Left hindlimb (tissue), 1 donor: ENCODE measurements at regions not wholly inside any gene's neighbourhood (a gene's known extent, or its start where the extent isn't known, plus 50 kb on each side); places are given as distances from the start of the nearest gene placed in this dataset.

ENCODE experiments used
- DNase-seq: peaks from one replicate; pipeline ENCODE4 v3.0.0-alpha.2; 2018

DNA sequence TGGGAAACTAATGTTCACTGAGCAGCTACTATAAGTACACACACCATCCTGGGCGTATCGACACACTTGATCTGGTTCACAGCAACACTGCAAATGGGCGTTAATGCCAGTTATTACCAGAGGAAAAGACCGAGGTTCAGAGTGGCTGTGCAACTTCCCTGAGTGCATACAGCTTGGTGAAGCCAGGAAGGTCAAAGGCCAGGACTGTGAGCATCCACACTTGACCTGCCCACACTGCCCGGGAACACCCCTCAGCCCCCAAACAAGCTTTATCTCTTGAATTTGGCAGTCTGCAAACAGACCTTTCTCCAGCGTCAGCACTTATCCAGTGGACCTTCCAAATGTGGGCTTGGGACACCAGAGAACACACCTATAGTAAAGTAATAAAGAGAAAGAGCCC lies 312.6 kb downstream of the BCL11B start:
- no peak for DNase-seq

DNA sequence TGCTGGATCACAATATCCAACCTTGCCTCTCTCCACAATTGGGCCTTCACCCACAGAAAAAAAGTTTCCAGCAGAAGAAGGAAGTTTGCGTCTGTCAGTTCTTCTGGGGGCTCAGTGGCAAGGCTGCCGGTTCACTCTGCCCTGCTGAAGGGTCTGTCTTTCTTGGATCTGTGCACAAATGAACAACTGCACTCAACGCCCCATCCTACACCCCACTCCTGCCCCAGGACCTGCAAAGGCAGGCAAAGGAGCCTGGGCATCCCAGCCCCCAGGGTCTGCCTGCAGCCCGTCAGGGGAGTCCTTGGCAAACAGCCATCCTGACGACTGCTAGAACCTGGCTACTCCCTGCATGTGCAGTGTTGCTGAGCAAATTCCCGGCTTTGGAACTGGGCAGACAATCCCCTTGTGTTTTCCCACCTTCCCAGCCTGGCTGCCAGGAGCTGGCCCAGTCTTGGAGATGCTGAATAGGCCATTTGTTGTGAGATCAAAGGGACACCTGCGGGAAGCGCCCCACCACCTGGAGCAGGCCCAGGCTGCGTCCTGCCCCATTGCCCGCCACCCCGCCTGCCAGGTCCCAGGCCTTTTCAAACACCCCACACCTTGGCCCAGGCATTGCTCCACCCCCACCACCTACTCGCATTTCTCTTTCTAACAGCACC lies 311.9 kb downstream of the BCL11B start:
- no peak for DNase-seq

DNA sequence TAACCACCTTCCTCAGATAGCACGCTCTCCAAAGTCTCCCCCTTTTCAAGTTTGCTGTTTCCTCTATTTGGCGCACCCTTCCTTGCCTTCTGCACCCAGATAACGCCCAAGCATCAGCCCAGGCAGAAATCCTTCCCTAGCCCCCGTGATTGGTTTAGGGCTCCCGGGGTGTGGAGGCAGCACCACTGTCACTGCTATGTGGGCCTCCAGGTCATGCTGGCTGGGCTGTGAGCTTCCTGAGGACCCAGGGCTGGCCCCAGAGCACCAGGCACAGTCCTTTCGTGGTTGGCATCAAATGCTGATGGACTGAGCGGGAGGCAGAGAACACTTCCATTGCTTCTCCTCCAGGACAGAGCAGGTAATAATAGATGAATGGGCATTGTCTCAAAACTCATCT lies 311.4 kb downstream of the BCL11B start:
- no peak for DNase-seq

DNA sequence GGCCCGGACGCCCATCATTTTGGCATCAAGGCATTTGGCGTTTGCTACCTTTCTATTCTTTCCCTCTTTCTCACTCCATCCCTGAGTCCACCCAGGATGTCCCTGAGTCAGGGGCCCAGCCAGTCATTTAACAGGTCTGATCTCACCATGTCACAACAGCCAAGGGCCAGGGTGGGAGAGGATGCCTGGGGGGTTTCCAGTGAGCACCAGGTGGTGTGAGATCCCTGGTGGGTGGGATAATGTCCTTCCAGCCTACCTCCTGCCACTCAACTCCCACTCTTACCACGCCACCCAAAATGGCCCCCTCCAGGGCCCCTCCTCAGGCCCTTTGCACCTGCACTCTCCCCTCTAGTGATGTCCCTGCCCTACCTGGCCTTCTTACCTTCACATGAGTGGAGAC lies 310.8 kb downstream of the BCL11B start:
- no peak for DNase-seq

DNA sequence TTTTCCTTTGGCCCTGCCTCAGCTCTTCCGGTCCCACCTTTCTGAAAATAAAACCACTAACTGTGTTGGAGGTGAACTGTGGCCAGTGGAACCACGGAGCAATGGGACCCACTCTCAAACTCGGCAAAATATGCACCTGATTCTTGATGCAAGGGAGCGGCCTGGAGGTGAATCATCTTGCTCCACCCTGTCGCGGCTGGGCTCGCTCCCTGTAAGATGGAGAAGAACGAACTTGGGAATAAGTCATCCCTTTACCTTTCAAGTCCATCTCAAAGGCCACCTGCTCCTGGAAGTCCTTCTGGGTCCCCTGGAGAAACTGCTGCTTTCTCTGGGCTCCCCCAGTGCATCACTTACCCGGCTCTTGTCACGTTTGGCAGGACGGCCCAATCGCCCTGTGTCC lies 309.9 kb downstream of the BCL11B start:
- DNase-seq: no peak

- no peak for DNase-seq
Observed at GRCh38 chr14:98963610-98964009, 308.4 kb downstream of the BCL11B start.

DNA sequence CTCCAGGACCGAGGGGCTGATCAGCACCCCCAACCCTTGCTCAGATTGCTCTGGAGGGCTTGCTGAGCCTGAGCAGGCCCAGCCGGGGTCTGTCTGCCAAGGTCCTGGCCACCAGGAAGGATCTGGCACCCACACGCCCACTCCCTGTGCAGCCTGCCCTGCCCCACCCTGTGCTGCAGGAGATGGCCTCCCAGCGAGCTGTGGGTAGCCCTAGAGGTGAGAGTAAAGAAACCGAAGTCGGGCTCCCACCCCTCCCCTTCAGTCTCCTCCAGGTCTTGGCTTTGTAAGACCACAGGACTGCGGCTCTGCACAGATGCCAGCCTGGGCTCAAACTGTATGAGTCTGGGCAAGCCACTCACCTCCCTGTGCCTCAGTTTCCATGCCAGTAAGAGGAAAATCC lies 307.8 kb downstream of the BCL11B start:
- DNase-seq: no peak

- DNase-seq: no peak
Observed at GRCh38 chr14:98965076-98965475, 306.9 kb downstream of the BCL11B start.

DNA sequence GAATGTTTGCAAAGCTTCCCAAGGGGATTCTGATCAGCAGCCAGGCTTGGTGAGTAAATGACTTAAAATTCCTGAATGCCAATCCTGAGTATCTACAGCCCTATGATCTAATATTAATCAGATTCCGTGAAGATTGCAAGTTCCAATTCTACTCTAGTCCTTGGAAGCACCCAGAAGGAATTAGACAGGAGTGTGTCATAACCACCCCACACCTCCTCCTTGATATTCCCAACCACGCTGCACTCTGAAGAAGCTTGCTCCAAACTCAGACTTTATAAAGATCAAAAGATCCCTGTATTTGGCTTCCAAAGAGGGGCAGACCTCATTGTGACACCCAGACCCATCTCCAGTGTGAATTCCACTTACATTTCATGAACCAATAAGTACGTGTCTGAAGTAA lies 306.0 kb downstream of the BCL11B start:
- DNase-seq: no peak

GRCh38 chr14:98966475-98967162 lies 305.4 kb downstream of the BCL11B start:
- DNase-seq: no peak

DNA sequence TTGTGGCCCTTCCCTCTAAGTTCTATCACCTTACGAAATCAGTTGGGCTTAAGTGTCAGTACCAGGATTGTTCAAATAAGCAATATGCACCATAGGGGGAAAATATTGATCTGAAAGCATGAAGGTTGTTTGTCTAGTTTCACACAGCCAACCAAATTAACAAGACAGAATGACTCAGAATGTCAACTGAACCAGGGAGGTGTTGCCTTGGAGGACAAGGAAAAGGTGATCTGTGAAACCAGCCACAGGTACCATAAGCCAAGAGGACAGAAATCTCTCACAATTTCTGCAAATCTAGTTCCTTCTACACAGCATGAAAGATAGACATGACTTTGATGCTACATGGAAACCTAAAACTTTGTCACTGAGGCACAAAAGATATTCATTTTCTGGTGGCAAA lies 297.9 kb downstream of the BCL11B start:
- no peak for DNase-seq

- DNase-seq: no peak
Observed at GRCh38 chr14:98976271-98976670, 295.7 kb downstream of the BCL11B start.

DNA sequence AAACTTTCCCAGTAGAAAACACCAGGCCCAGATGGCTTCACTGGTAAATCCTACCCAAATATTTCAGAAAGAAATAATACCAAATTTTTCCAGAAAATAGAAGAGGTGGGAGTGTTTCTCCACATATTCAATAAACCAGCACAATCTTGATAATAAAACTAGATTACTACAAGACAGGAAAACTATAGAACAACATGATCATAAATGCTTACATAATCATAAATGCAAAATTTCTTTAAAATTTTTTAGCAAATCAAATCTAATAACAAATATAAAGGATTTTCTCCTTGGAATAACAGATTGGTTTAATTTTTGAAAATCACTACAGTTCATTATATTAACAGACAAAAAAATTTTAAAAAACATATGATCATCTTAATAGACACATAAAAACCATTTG lies 294.5 kb downstream of the BCL11B start:
- no peak for DNase-seq

GRCh38 chr14:98982986-98983385 lies 289.0 kb downstream of the BCL11B start:
- no peak for DNase-seq

DNA sequence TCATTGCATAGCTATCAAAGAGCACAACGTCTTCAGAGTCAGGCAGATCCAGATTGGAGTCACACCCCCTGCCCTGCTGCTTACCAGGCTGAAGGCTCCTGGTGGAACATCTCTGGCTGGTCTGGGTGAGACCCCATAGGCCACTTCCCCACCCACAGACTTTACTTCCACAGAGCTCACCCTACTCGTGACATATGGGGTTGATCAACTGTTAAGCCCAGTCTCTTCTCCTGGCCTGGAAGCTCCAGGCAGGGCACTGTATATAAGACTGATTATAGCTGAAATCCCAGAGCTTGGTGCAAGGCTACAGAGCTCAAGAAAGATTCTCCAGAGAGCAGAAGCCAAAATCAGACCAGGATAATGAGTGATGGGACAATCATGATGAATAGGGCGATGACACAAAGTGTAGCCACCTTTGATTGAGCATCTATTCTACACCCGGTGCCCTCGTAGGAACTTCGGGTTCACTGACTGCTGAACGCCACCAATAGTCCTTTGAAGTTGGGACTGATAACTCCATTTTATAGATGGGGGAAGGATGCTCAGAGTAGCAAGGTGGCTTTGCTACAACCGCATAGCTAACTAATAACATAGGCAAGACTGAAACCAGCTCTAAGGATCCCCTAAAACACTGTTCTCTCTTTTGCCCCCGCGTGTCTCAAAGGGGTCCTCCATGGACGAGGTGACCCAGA lies 287.8 kb downstream of the BCL11B start:
- DNase-seq: no peak

DNA sequence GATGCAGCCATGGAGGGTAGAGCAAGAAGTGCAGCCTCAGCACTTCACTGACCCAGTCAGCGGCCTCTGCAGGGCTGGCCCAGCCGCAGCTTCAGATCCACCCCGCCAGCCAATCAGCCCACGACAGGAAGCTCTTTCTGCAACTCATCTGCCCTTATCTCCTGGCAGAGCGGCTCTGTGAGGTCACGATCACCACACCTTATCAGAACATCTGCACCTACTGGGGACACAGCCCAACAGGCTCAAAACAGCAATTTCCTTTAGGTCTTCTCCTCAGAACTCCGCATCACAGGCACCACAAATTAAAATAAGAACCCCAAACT lies 287.3 kb downstream of the BCL11B start:
- no peak for DNase-seq

DNA sequence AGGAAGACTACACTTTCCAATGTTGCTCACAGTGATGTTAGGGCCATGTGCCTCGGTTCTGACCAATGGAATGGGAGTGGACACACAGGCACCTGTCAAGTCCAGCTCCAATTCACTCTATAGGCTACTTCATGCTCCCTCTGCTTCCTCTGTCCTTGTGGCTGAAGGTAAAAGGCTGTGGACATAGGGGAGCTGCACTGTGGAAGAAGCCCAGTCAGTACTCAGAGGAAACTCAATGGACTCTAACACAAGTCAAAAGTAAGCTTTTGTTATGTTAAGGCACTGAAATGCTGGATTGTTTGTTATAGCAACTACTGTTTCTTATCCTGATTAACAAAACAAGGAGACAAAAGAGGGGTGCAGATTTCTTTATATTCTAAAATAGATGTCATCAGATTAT lies 278.2 kb downstream of the BCL11B start:
- DNase-seq: no peak

DNA sequence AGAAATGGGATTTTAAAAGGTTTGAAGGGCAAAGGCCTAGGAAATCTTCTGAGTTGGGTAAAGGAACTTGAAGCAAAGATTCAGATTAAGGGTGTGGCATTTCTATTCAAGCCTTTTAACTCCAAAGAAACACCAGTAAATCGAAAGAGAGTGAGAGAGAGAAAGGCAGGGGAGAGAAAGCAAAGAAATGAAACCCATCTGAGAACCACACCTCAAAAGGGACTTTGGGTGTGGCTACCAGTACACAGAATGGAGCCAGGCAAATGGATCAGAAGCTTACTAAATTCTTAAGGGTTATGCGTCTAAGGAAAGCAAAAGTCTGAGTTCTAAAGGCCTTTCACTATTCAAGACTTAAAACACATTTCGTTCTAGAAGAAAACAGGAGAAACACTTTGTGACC lies 277.4 kb downstream of the BCL11B start:
- DNase-seq: no peak

DNA sequence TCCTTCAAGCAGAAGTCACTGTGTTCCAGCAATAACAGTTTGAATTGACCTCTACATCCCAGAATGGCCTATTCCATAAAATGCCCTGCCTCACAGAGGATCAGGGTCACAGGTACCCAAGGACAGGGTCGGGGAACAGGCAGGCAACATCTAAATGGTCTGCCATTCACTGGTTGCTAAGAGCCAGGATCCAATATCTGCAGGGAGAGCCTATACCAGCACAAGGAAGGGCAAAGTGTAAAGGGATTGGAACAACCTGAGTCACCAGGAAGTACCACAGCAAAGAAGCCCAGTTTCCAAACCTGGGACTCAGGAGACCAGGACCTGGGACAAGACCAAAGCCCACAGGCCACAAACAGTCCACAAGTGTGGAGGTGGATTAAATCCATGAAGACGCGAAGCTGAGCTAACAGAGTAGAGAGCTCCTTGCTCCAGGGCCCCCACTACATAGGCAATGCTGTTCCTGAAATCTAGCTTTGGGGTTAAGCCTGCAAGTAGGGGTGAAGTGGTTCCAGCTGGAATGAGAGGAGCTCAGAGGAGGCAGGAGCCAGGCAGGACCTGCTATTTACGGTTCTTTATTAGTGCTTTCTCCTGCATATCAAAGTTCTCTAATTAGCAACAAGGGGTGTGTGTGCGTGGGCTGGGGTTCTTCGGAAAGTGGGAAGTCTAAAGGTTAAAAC lies 274.3 kb downstream of the BCL11B start:
- DNase-seq: no peak

DNA sequence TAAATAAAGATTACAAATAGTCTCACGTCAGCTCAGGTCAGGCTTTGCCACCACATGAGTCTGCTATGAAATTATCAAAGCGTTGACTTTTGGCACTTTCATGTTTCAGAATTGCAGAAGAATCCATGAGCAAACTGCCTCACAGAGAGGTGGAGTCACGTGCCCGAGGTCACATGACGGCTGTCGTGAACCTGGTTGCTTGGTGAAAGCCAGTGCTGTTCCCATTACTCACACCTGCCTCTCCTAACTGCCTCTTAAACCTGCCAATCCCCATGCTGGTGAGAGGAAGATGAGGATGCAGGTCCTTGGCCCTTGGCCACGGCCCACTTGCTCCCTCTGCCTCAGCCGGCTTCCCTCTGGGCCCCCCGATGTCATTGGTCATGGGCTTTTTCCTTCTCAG lies 272.7 kb downstream of the BCL11B start:
- DNase-seq: no peak

DNA sequence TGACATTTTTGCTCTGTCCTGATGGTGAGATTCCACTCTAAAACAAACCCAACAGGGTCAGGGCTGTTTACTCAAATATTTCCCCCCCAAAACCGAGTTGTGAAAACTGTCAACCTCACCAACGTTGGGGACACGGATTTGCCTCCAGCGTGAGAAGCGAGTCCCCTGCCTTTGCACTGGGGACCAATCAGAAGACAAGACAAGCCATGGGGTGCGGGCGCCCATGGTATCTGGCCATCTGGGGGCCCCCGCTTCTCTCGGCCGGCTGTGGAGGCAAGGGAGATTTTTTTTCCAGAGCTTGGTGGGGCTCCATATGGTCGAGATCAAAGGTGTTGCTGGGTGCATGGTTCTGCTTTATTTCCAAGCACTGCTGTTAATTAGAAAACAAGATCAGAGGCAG lies 272.1 kb downstream of the BCL11B start:
- no peak for DNase-seq

DNA sequence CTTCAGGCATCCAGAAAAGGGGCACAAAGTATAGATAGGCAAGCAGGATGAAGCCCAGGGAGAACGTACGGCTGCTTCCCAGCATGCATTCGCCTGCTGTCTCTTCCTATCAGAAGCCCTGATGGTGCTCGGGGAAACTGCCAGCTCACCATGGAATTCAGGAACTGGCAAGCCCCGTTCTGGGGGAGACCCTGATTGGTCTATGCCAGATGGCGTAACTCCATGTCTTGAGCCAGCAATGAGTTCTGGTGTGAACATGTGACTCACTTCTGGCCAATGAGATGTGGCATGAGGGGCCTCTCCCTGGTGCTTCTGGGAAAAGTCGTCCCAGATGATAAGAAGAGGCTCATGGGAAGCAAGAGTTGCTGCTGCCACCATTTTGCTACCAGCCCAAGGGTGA lies 270.8 kb downstream of the BCL11B start:
- no peak for DNase-seq

DNA sequence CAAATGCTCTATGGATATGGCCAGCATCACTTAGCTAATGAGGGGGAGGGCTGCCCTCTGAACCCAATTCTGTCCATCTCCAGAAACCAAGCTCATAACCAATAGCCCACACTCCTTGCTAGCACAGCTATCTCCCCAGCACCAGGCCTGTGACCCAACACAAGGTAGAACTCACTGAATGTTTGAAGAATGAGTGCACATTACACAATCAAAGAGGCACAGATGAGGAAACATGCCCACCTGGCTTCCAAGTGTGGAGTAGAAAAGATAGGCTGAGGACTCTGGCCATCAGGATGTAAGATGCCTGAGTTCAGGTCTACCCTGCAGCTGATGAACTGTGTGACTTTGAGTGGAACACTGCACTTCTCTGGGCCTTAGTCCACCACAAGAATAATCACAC lies 268.4 kb downstream of the BCL11B start:
- no peak for DNase-seq

- DNase-seq: no peak
Observed at GRCh38 chr14:99004112-99004511, 267.9 kb downstream of the BCL11B start.
